Gastrocnemius medialis (tissue), 4 donors: ENCODE measurements at regions not wholly inside any gene's neighbourhood (a gene's known extent, or its start where the extent isn't known, plus 50 kb on each side); places are given as distances from the start of the nearest gene placed in this dataset.

ENCODE experiments used
- ATAC-seq, 2 donors: fragments of 150-250 bp; one replicate each; pipeline ENCODE4 v1.9.1; 2016
- DNase-seq, 2 donors: peaks; one replicate each; pipeline ENCODE4 v3.0.0-alpha.2; 2019
- H3K27ac ChIP-seq, 4 donors: fragments of 200-600 bp; sonication (generic); 1 replicate in 1 of 4; 2 replicates in 3 of 4; pipeline ENCODE4 v1.5.1; 2016 to 2018; ENCODE audit warnings: mild to moderate bottlenecking in 2 of 4, moderate library complexity in 1 of 4
- H3K27me3 ChIP-seq, 3 donors: fragments of 200-600 bp; sonication (generic) in 2 of 3; 1 replicate in 1 of 3; 2 replicates in 2 of 3; pipeline versions ENCODE4 v1.5.1 to v1.6.0; 2016 to 2019; ENCODE audit warnings: mild to moderate bottlenecking in 1 of 3, moderate library complexity in 1 of 3
- H3K36me3 ChIP-seq, 2 donors: fragments of 200-600 bp; sonication (generic) in 1 of 2; one replicate each; pipeline ENCODE4 v1.5.1; 2017 to 2018
- H3K4me1 ChIP-seq, 2 donors: fragments of 200-600 bp; sonication (generic) in 1 of 2; one replicate each; pipeline ENCODE4 v1.5.1; 2016 to 2017; ENCODE audit warnings: mild to moderate bottlenecking in 2 of 2
- H3K4me3 ChIP-seq, 4 donors: fragments of 200-600 bp; sonication (generic) in 3 of 4; 1 replicate in 1 of 4; 2 replicates in 3 of 4; pipeline ENCODE4 v1.5.1; 2016 to 2019; ENCODE audit warnings: mild to moderate bottlenecking in 2 of 4
- H3K9me3 ChIP-seq, 3 donors: fragments of 200-600 bp; sonication (generic) in 2 of 3; 1 replicate in 1 of 3; 2 replicates in 2 of 3; pipeline ENCODE4 v1.5.1; 2016 to 2019
- POLR2A ChIP-seq, 2 donors: fragments of 450-650 bp; IDR thresholded peaks; one replicate each; pipeline ENCODE4 v1.6.1; 2017; ENCODE audit warnings: antibody characterized with exemption in 2 of 2, mild to moderate bottlenecking in 2 of 2, moderate library complexity in 2 of 2
- in situ Hi-C, 4 donors: fragments of 200-750 bp; cut with MboI; loops; one replicate each; pipeline versions ENCODE4 v1.15.0 to v1.8.0; 2017; ENCODE audit warnings: low sequenced_read_pairs in 4 of 4
- intact Hi-C: fragments of 100-400 bp; cut with DNase I; formaldehyde crosslinking; loops from one replicate; pipeline ENCODE4 v1.15.1; 2023; ENCODE audit warnings: low total_unique reads
- TF ChIP-seq, protein P1 (sequence below), 5 experiments: fragments of 450-650 bp in 3 of 5; fragments of 200-600 bp in 2 of 5; sonication (generic) in 2 of 5; IDR thresholded peaks in 4 of 5; conservative IDR thresholded peaks in 1 of 5; 1 replicate in 4 of 5; 2 replicates in 1 of 5; pipeline ENCODE4 v1.5.1; 2016 to 2019; ENCODE audit warnings: antibody characterized with exemption in 5 of 5, mild to moderate bottlenecking in 3 of 5, moderate library complexity in 3 of 5

DNA sequence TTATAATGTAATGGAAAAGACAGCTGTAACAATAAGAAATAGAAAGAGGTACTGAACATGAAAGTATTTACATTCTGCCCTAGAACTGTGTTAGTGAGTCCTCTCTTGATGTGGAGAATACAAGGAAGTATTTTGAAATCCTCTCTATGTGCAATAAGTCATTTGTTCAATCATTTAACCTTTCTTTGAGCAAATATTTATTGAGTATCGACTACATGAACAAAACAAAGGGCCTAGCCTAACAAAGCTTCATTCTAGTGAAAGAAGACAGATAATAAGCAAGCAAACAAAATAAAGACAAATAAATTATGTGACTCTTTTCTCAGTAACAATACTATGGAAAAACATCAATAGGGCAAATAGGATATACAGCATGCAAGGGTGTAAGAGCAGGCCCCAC lies 354.9 kb upstream of the ATP11B start:
- no peaks in the 10 kb centered on the region for H3K9me3 ChIP-seq
- no peaks in the 10 kb centered on the region for H3K27me3 ChIP-seq
- in situ Hi-C loops (no loop called here), intact Hi-C loops (no loop called here)
- DNase-seq (no peak), ATAC-seq (no peak)
- no peaks in the 10 kb centered on the region for H3K4me1 ChIP-seq
- TF ChIP-seq, protein P1, sequence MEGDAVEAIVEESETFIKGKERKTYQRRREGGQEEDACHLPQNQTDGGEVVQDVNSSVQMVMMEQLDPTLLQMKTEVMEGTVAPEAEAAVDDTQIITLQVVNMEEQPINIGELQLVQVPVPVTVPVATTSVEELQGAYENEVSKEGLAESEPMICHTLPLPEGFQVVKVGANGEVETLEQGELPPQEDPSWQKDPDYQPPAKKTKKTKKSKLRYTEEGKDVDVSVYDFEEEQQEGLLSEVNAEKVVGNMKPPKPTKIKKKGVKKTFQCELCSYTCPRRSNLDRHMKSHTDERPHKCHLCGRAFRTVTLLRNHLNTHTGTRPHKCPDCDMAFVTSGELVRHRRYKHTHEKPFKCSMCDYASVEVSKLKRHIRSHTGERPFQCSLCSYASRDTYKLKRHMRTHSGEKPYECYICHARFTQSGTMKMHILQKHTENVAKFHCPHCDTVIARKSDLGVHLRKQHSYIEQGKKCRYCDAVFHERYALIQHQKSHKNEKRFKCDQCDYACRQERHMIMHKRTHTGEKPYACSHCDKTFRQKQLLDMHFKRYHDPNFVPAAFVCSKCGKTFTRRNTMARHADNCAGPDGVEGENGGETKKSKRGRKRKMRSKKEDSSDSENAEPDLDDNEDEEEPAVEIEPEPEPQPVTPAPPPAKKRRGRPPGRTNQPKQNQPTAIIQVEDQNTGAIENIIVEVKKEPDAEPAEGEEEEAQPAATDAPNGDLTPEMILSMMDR (IDR thresholded peaks at IDR 0.05 in 4 of 5, conservative IDR thresholded peaks at IDR 0.05 in 1 of 5), result no peak
- TF ChIP-seq POLR2A (IDR thresholded peaks at IDR 0.05), result no peak
- no peak overlapping the region for H3K4me3 ChIP-seq
- H3K27ac ChIP-seq, result no peak overlapping the region
- H3K36me3 ChIP-seq, result no peaks in the 10 kb centered on the region

DNA sequence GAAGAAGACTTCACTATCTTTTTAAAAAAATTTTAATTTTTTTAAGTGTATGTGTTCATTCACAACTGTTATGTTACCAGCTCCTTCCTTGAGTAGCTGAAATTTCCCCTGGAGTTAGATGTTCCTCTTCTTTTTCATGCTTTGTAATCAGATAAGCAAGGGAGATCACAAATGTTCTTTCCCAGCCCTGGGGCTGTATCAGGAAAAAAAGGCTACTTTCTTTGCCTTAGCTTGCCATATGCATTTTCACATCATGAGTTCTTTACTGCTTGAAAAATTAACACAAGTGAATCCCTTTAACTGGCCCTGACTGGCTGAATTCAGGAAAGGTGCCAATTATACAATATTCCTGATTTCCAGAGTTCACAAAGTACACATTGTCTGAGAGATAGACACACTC lies 353.2 kb upstream of the ATP11B start:
- H3K4me3 ChIP-seq, result no peak overlapping the region
- no peaks in the 10 kb centered on the region for H3K9me3 ChIP-seq
- H3K4me1 ChIP-seq, result no peaks in the 10 kb centered on the region
- H3K27ac ChIP-seq, result no peak overlapping the region
- in situ Hi-C loops, result no loop called here
- TF ChIP-seq POLR2A (IDR thresholded peaks at IDR 0.05), result no peak
- TF ChIP-seq, protein P1 (IDR thresholded peaks at IDR 0.05 in 4 of 5, conservative IDR thresholded peaks at IDR 0.05 in 1 of 5), result no peak
- no peaks in the 10 kb centered on the region for H3K36me3 ChIP-seq
- DNase-seq, result no peak
- H3K27me3 ChIP-seq, result no peaks in the 10 kb centered on the region
- no peak for ATAC-seq
- intact Hi-C loops, result no loop called here

DNA sequence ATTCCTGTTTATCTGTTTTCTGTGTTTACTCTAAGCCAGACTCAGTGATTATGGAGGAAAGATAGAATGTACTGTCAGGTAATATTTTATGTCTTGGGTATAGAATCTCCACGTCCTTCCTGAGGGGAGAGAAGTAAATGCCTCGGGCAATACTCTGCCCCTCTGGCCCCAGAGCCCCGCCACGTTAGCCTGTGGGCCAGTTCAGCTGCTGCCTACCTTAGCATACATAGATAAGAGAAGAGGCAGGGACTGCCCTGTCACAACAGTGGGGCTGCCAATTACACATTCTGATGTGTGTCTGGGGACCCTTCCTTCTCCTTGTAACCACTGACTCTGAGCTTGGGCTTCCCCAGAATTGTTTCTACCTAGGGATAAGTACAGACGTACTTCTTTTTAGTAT lies 347.7 kb upstream of the ATP11B start:
- ATAC-seq, result no peak
- H3K27me3 ChIP-seq, result no peaks in the 10 kb centered on the region
- H3K27ac ChIP-seq, result no peak overlapping the region
- H3K36me3 ChIP-seq, result no peaks in the 10 kb centered on the region
- H3K9me3 ChIP-seq, result no peaks in the 10 kb centered on the region
- in situ Hi-C loops, result no loop called here
- intact Hi-C loops, result no loop called here
- no peaks in the 10 kb centered on the region for H3K4me1 ChIP-seq
- no peak overlapping the region for H3K4me3 ChIP-seq
- no peak for DNase-seq
- TF ChIP-seq POLR2A (IDR thresholded peaks at IDR 0.05), result no peak
- TF ChIP-seq, protein P1 (IDR thresholded peaks at IDR 0.05 in 4 of 5, conservative IDR thresholded peaks at IDR 0.05 in 1 of 5), result no peak

DNA sequence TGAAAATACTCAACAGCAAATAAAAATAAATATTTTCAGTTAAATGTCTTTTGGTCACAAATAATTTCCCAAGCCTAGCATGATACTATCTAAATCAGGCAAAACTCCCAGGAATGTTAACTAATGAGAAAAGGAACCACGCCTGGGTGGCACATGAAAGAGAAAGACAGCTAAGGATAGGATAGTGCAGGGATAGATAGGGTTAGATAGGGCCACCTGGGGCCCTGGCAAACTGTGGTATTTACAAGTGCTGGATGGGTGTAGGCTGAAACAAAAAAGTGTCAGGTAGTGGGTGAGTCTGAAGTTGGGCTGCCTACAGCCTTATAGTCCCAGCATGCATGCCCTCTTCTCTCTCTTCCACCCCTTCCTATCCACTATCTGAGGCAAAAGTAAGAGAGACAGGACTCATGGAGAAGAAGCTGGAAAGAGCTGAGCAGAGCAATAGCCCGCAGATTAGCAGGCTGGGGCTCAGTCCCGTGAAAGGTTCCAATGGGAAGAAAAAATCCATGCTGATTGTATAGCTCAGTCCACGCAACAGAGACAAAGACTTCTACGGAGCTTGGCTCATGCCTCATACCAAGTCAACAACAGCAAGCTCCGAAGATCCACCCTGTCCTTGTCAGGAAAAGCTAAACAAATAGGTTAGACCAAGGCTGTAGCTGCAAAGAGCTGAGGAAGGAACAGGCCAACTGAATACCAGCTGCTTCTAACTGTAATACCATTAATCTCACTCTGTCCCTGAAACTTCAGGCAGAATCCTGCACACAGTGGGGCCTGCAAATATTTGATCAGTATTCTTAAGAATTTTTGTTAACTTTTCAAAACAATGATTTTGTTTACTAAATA lies 342.1 kb upstream of the ATP11B start:
- no peak for ATAC-seq
- no peaks in the 10 kb centered on the region for H3K36me3 ChIP-seq
- H3K4me1 ChIP-seq, result no peaks in the 10 kb centered on the region
- H3K27me3 ChIP-seq, result no peaks in the 10 kb centered on the region
- in situ Hi-C loops, result no loop called here
- intact Hi-C loops, result no loop called here
- no peak overlapping the region for H3K4me3 ChIP-seq
- DNase-seq, result no peak
- H3K27ac ChIP-seq, result no peak overlapping the region
- H3K9me3 ChIP-seq, result no peaks in the 10 kb centered on the region
- TF ChIP-seq, protein P1 (IDR thresholded peaks at IDR 0.05 in 4 of 5, conservative IDR thresholded peaks at IDR 0.05 in 1 of 5), result no peak
- no peak for TF ChIP-seq POLR2A (IDR thresholded peaks at IDR 0.05)

DNA sequence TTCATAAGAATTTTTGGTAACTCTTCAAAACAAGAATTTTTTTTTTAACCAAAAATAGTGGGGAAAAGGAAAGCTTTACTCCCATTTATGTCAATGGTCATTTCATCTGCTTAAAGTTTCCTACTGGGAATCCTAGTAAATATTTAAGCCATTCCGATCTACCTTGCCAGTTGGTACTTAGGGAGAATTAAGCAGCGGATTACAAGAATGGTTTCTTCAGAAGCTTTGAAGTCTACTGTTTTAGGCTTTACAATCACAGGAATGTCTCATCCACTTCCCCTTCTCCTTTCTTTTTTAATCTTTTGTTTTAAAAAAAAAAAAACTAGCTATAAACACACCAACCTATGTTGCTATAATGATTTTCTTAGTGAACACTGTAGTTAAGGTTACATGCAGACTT lies 341.4 kb upstream of the ATP11B start:
- Histone ChIP-seq H3K27ac (no peak overlapping the region), H3K36me3 (no peaks in the 10 kb centered on the region), H3K4me1 (no peaks in the 10 kb centered on the region), H3K9me3 (no peaks in the 10 kb centered on the region), H3K4me3 (no peak overlapping the region), H3K27me3 (no peaks in the 10 kb centered on the region)
- intact Hi-C loops (no loop called here), in situ Hi-C loops (no loop called here)
- TF ChIP-seq POLR2A (IDR thresholded peaks at IDR 0.05), result no peak
- DNase-seq, result no peak
- no peak for ATAC-seq
